Fibroblast of lung (primary cell): ENCODE measurements at regions not wholly inside any gene's neighbourhood (a gene's known extent, or its start where the extent isn't known, plus 50 kb on each side); places are given as distances from the start of the nearest gene placed in this dataset.

Source experiments
- CTCF ChIP-seq, 2 donors: IDR thresholded peaks in 1 of 2; conservative IDR thresholded peaks in 1 of 2; 1 replicate in 1 of 2; 2 replicates in 1 of 2; pipeline ENCODE4 v1.5.1; 2011 to 2012; ENCODE audit warnings: low read length in 2 of 2, control low read depth in 1 of 2, inconsistent platforms in 1 of 2, low read depth in 1 of 2, mild to moderate bottlenecking in 1 of 2
- EZH2 ChIP-seq: IDR thresholded peaks from 2 replicates; pipeline ENCODE4 v1.5.1; 2012; ENCODE audit warnings: low read length, control low read depth, mild to moderate bottlenecking; ENCODE audit errors: missing control alignments

GRCh38 chr17:13957636-13958035, 111.7 kb upstream of the COX10 start:
- TF ChIP-seq CTCF (conservative IDR thresholded peaks at IDR 0.05 in 1 of 2, IDR thresholded peaks at IDR 0.05 in 1 of 2; ENCODE audit: low read depth in 1 of 2, low read length in 2 of 2), result no peak
- no peak for TF ChIP-seq EZH2
